Activated naive CD4-positive, alpha-beta T cell treated with anti-CD3 and anti-CD28 coated beads, Interleukin-2, amount 50 U/mL, for 72 hours (primary cell): ENCODE measurements at regions not wholly inside any gene's neighbourhood (a gene's known extent, or its start where the extent isn't known, plus 50 kb on each side); places are given as distances from the start of the nearest gene placed in this dataset.

Experiments used
- ATAC-seq, 2 donors: fragments of 150-1000 bp; cut with Tn5 transposase; 2 replicates each; pipeline ENCODE4 v1.10.0; 2021; ENCODE audit warnings: mild to moderate bottlenecking in 2 of 2, moderate library complexity in 2 of 2
- DNase-seq, 2 donors: peaks; one replicate each; pipeline ENCODE4 v3.0.0; 2021 to 2022; ENCODE audit warnings: low spot score in 2 of 2
- H3K27ac Mint-ChIP-seq, 2 donors: one replicate each; pipeline ENCODE4 v1.8.0; 2022; ENCODE audit warnings: mild to moderate bottlenecking in 2 of 2, mixed read lengths in 2 of 2
- H3K36me3 Mint-ChIP-seq, 2 donors: one replicate each; pipeline ENCODE4 v1.8.0; 2022; ENCODE audit warnings: mixed read lengths in 2 of 2
- H3K9me3 Mint-ChIP-seq, 2 donors: one replicate each; pipeline ENCODE4 v1.8.0; 2022; ENCODE audit warnings: mixed read lengths in 2 of 2

- Mint-ChIP-seq H3K9me3 (no peaks in the 10 kb centered on the region), H3K27ac (no peak overlapping the region), H3K36me3 (no peaks in the 10 kb centered on the region)
- ATAC-seq (no peak), DNase-seq (no peak)
Observed at GRCh38 chr16:55146966-55147365, 177.0 kb upstream of the IRX6 start.

DNA sequence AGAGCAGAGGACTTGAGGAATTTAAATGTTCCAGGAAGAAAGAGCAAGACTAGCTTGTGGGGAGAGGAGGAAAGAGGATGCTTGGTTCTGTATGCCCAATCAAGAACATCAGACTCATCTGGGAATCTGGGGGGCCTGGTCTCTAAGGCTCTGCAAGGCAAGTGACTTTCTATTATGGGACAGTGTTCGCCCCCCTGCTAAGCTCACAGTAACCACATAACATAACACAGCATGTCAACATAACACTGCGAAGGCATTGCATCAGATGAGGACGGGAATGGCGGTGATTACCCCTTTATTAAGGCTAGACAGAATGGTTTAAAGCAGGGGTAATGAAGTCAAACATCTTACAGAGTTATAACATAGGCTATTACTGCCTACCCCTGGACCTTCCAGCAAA lies 176.6 kb upstream of the IRX6 start:
- ATAC-seq (no peak), DNase-seq (no peak)
- Mint-ChIP-seq H3K36me3 (no peaks in the 10 kb centered on the region), H3K9me3 (no peaks in the 10 kb centered on the region), H3K27ac (no peak overlapping the region)

GRCh38 chr16:55149622-55150021 lies 174.4 kb upstream of the IRX6 start:
- H3K27ac Mint-ChIP-seq = no peak overlapping the region
- peaks cover 0 to 4% of the 10 kb centered on the region in 2 donors for H3K9me3 Mint-ChIP-seq
- H3K36me3 Mint-ChIP-seq = no peaks in the 10 kb centered on the region
- ATAC-seq = no peak
- DNase-seq = no peak

- no peak overlapping the region for H3K27ac Mint-ChIP-seq
- peaks cover 0 to 4% of the 10 kb centered on the region in 2 donors for H3K9me3 Mint-ChIP-seq
- ATAC-seq (no peak), DNase-seq (no peak)
- H3K36me3 Mint-ChIP-seq = no peaks in the 10 kb centered on the region
Observed at GRCh38 chr16:55151561-55152305, 172.3 kb upstream of the IRX6 start.

GRCh38 chr16:55152875-55153390 lies 171.1 kb upstream of the IRX6 start:
- Mint-ChIP-seq H3K36me3 (no peaks in the 10 kb centered on the region), H3K27ac (no peak overlapping the region), H3K9me3 (peaks cover 0 to 9% of the 10 kb centered on the region in 2 donors)
- ATAC-seq = no peak
- DNase-seq = no peak

DNA sequence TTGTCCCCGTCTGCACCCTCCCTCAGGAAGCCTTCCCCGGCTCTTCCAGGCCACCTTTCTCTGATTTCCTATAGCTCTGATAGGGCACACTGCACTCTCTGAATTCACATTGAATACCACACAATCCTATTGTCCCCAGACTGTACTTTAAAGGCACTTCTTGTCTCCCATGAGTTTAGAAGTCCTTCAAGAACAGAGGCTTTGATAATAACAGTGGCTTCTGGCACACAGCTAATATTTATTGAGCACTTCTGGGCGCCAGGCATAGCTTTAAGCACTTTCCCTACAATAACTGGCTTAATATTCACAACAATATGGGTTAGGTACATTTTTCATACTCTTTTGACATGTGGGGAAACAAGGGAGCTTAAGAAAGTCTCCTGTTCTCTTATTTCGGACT lies 169.7 kb upstream of the IRX6 start:
- peaks cover 5 to 10% of the 10 kb centered on the region in 2 donors for H3K9me3 Mint-ChIP-seq
- no peak overlapping the region for H3K27ac Mint-ChIP-seq
- ATAC-seq (no peak), DNase-seq (no peak)
- H3K36me3 Mint-ChIP-seq = no peaks in the 10 kb centered on the region

GRCh38 chr16:55154956-55155355 lies 169.0 kb upstream of the IRX6 start:
- Mint-ChIP-seq H3K27ac (no peak overlapping the region), H3K36me3 (no peaks in the 10 kb centered on the region), H3K9me3 (peaks cover 8 to 13% of the 10 kb centered on the region in 2 donors)
- ATAC-seq = no peak
- DNase-seq = no peak

GRCh38 chr16:55155815-55156214 lies 168.2 kb upstream of the IRX6 start:
- ATAC-seq (no peak), DNase-seq (no peak)
- Mint-ChIP-seq H3K36me3 (no peaks in the 10 kb centered on the region), H3K9me3 (peaks cover 8 to 13% of the 10 kb centered on the region in 2 donors), H3K27ac (no peak overlapping the region)

- no peak for DNase-seq
- peaks cover 0 to 4% of the 10 kb centered on the region in 2 donors for H3K9me3 Mint-ChIP-seq
- ATAC-seq = no peak
- no peaks in the 10 kb centered on the region for H3K36me3 Mint-ChIP-seq
- no peak overlapping the region for H3K27ac Mint-ChIP-seq
Observed at GRCh38 chr16:55169780-55170179, 154.2 kb upstream of the IRX6 start.

- DNase-seq (no peak), ATAC-seq (no peak)
- H3K9me3 Mint-ChIP-seq = peaks cover 0 to 4% of the 10 kb centered on the region in 2 donors
- H3K27ac Mint-ChIP-seq = no peak overlapping the region
- H3K36me3 Mint-ChIP-seq = no peaks in the 10 kb centered on the region
Observed at GRCh38 chr16:55171241-55171640, 152.8 kb upstream of the IRX6 start.

DNA sequence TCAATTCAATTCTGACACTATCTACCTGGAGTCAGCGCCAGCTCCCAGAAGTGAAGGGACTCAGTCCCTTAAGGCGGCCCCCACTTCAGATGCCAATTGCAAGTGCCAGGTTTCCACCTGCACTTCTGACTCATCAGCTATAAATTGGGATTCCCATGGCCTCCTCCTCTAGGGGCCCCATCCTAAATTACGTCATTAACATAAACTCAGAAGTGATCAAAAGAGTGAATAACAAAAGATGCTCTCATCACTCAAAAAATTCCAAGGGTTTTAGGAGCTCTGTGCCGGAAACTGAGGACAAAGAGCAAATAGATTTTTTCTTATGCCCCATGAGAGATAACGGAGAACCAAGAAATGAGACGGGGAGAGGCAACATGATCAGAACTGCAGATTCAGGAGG lies 148.6 kb upstream of the IRX6 start:
- H3K36me3 Mint-ChIP-seq = no peaks in the 10 kb centered on the region
- no peak for ATAC-seq
- H3K27ac Mint-ChIP-seq = no peak overlapping the region
- DNase-seq = no peak
- H3K9me3 Mint-ChIP-seq = peaks cover 0 to 9% of the 10 kb centered on the region in 2 donors

DNA sequence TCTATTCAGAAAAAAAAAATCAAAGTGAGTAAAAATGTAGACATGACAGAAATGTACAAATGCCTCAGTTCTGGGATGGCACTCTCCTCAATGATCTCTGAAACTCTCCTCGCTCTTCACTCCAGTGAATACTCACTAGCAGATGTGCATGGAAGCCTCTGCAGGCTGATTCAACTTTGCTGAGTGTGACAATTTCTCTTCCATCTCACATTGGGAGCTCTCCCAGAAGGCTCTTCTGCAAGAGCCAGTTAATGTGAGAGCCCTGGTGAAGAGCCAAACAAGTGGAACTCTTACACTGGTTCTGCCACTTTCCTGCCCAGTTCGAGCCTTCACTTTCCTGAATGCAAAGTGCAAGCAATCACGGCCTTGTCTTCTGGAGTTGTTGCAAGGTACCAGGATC lies 147.1 kb upstream of the IRX6 start:
- peaks cover 0 to 9% of the 10 kb centered on the region in 2 donors for H3K9me3 Mint-ChIP-seq
- no peak for DNase-seq
- H3K36me3 Mint-ChIP-seq = no peaks in the 10 kb centered on the region
- H3K27ac Mint-ChIP-seq = no peak overlapping the region
- no peak for ATAC-seq

DNA sequence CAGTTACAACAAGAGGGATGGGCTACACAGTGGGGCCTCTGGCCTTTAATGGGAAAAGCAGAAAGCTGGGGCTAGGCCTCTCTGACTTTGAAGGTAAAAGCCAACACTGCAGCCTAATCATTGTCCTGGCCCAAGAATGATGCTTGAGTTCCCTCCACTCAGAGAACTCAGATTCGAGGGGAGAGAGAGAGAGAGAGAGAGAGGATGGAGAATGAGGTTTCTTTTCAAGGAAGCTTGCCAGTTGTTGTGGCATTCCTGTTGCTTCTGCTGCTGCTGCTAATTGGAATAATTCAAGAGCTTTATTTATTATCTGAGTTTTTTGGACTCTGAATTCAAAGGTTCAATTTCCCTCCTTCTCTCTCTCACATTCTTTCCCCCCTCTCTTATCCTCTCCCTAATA lies 144.6 kb upstream of the IRX6 start:
- Mint-ChIP-seq H3K9me3 (peaks cover 0 to 15% of the 10 kb centered on the region in 2 donors), H3K36me3 (no peaks in the 10 kb centered on the region), H3K27ac (no peak overlapping the region)
- DNase-seq (no peak), ATAC-seq (no peak)

- H3K36me3 Mint-ChIP-seq = no peaks in the 10 kb centered on the region
- H3K27ac Mint-ChIP-seq = no peak overlapping the region
- ATAC-seq = no peak
- peaks cover 0 to 15% of the 10 kb centered on the region in 2 donors for H3K9me3 Mint-ChIP-seq
- DNase-seq = no peak
Observed at GRCh38 chr16:55179852-55180585, 144.0 kb upstream of the IRX6 start.

DNA sequence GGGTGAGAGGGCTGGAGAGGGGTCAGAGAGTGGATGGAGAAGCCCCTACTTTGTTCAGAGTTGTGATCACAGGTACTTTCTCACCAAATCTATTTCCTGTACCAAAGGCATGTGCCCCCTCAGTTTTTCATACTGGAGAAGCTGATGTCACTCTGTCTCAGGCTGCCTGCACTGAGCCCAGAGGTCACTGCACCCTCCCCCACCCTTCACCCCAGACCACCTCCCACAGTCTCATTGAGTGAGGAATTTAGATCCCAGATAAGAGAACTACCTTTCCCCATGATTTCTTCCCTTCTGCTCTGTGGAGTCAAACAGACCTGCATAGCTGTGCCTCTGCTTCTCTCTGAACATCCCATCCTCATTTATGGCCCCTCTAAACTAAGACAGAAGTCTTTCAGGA lies 140.0 kb upstream of the IRX6 start:
- Mint-ChIP-seq H3K9me3 (peaks cover 0 to 10% of the 10 kb centered on the region in 2 donors), H3K36me3 (no peaks in the 10 kb centered on the region), H3K27ac (no peak overlapping the region)
- ATAC-seq (no peak), DNase-seq (no peak)

DNA sequence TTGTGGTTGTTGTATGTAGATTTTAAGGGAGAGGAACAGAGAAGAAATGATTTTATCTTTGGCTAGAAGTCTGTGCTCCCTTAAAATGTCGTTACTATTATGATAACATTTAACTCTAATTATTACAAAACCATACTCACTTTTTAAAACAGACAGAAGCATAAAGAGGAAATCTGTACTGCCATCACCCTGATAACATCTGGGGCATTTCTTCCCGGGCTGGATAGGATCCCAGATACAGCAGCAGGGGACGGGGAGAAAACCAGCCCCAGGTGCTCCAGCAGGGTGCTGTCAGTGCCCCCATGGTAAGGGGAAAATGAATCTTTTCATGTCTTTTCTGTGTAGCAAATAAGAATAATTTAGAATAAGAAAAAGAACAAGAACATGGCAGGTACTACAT lies 139.4 kb upstream of the IRX6 start:
- Mint-ChIP-seq H3K36me3 (no peaks in the 10 kb centered on the region), H3K27ac (no peak overlapping the region), H3K9me3 (peaks cover 0 to 10% of the 10 kb centered on the region in 2 donors)
- ATAC-seq (no peak), DNase-seq (no peak)

GRCh38 chr16:55189224-55189623 lies 134.8 kb upstream of the IRX6 start:
- Mint-ChIP-seq H3K36me3 (no peaks in the 10 kb centered on the region), H3K9me3 (peaks cover 0 to 2% of the 10 kb centered on the region in 2 donors), H3K27ac (no peak overlapping the region)
- no peak for DNase-seq
- no peak for ATAC-seq
